ENCODE measurements at regions not wholly inside any gene's neighbourhood (a gene's known extent, or its start where the extent isn't known, plus 50 kb on each side); places are given as distances from the start of the nearest gene placed in this dataset.

DNA sequence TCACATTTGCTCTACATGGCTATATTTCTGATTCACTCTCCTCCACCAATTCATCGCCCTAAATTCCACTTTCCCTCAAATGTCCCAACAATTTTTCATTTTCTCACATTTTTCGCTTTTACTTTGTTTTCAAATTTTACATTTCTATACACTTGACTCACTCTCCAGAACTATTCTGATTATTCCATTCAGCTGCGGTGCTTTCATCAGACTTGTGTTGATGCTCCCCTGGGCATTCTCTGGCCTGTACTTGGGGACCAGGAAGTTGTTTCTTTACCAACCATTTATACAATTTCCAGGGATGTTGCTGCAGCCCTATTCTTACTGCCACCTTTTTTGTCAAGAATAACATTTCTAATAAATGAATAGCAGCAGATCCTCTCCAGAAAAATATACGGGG, 444.8 kb downstream of the MAFB start:
- no peaks in the 10 kb centered on the region for H3K9me3 Mint-ChIP-seq
- H3K4me1 Mint-ChIP-seq (ENCODE audit: low read depth) = no peaks in the 10 kb centered on the region
- no peak for ATAC-seq
- no peak overlapping the region for H3K4me3 Mint-ChIP-seq
- H3K27me3 Mint-ChIP-seq = peaks cover 4% of the 10 kb centered on the region
- intact Hi-C loops (cut with micrococcal nuclease) = no loop called here
- H3K36me3 Mint-ChIP-seq (ENCODE audit: low read depth) = no peaks in the 10 kb centered on the region
- DNase-seq = no peak
- CTCF ChIA-PET = no interaction called here
- TF ChIP-seq, protein P1, sequence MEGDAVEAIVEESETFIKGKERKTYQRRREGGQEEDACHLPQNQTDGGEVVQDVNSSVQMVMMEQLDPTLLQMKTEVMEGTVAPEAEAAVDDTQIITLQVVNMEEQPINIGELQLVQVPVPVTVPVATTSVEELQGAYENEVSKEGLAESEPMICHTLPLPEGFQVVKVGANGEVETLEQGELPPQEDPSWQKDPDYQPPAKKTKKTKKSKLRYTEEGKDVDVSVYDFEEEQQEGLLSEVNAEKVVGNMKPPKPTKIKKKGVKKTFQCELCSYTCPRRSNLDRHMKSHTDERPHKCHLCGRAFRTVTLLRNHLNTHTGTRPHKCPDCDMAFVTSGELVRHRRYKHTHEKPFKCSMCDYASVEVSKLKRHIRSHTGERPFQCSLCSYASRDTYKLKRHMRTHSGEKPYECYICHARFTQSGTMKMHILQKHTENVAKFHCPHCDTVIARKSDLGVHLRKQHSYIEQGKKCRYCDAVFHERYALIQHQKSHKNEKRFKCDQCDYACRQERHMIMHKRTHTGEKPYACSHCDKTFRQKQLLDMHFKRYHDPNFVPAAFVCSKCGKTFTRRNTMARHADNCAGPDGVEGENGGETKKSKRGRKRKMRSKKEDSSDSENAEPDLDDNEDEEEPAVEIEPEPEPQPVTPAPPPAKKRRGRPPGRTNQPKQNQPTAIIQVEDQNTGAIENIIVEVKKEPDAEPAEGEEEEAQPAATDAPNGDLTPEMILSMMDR (IDR thresholded peaks at IDR 0.05) = no peak
- no peak overlapping the region for H3K27ac Mint-ChIP-seq
- POLR2A ChIA-PET = no interaction called here

DNA sequence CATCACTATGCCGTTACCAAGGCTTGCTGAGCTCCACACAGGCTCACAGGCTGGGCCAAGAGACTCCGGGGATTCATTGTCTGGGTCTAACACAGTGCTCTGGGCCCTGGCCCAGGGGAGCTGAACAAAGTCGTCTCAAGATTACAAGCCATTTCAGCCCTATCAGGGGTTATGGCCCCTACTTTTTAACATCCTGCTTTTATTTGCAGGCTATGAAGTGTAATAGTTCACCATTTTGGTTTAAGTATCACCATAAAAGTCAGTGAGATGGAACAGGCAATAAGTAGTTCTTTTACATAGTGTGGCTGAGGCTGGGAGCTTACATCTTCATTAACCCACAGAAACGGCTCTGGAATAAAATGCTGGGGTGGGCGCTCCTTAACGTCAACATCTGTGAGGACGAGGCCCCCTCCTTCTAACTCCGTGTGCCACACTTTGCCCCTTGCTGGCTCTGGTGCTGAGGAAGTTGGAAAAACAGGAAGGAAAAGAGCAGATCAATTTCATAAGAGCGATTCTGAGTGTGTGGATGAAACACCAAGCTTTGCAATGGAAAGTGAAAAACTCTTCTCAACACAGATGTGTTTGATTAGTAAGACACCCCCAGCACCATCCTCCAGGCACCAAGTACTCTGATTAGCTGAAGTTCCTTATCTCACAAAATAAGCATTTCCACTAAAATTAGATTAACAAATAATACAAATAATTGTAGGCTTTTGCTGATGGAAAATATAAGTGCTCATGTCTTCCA, 447.3 kb downstream of the MAFB start:
- ATAC-seq = no peak
- Mint-ChIP-seq H3K4me1 (ENCODE audit: low read depth) (no peaks in the 10 kb centered on the region), H3K4me3 (no peak overlapping the region), H3K27me3 (peaks cover 4% of the 10 kb centered on the region), H3K9me3 (no peaks in the 10 kb centered on the region), H3K36me3 (ENCODE audit: low read depth) (no peaks in the 10 kb centered on the region), H3K27ac (no peak overlapping the region)
- ChIA-PET CTCF (no interaction called here), POLR2A (no interaction called here)
- intact Hi-C loops (cut with micrococcal nuclease) = no loop called here
- TF ChIP-seq, protein P1 (IDR thresholded peaks at IDR 0.05) = no peak
- no peak for DNase-seq

DNA sequence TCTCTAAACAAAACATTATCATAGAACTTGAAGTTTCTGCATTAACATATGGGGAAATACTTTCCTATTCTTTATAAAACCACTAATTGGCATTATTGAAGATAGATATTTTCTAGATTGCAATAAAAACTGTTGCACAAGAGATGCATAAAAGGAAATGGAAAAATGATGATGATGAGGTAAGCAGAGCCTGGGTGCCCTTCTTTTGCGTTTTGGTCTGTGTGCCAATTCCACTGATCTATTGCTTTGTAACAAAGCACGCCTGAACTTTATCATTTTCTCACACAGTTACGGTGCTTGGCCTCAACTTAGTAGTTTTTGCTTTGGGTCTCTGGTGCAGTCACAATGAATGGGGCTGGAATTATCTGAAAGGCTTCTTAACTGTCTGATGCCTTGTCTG, 450.5 kb downstream of the MAFB start:
- peaks cover 2% of the 10 kb centered on the region for H3K27me3 Mint-ChIP-seq
- no peak overlapping the region for H3K4me3 Mint-ChIP-seq
- no peaks in the 10 kb centered on the region for H3K36me3 Mint-ChIP-seq (ENCODE audit: low read depth)
- intact Hi-C loops (cut with micrococcal nuclease) = no loop called here
- H3K4me1 Mint-ChIP-seq (ENCODE audit: low read depth) = no peaks in the 10 kb centered on the region
- H3K27ac Mint-ChIP-seq = no peak overlapping the region
- DNase-seq (no peak), ATAC-seq (no peak)
- H3K9me3 Mint-ChIP-seq = no peaks in the 10 kb centered on the region
- ChIA-PET CTCF (no interaction called here), POLR2A (no interaction called here)
- TF ChIP-seq, protein P1 (IDR thresholded peaks at IDR 0.05) = no peak

DNA sequence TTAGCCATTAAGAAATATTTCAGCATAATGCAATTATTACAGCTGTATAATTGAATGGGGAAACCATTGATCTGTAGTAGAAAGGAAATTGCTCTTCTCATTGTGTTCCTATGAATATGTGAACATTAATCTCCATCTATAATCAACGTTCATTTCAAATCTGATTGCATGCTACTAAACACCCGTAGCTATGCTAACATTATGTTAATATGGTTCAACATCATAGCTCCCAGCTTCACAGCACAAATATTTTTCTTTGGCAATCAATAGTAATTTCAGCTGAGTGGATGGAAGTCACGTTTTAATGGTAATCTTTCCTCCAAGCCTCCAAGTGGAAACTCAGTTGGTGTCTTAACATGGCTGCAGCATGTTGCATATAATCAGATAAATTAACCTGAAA, 454.4 kb downstream of the MAFB start:
- Mint-ChIP-seq H3K36me3 (ENCODE audit: low read depth) (no peaks in the 10 kb centered on the region), H3K4me3 (no peak overlapping the region), H3K4me1 (ENCODE audit: low read depth) (no peaks in the 10 kb centered on the region), H3K27me3 (peaks cover under 1% of the 10 kb centered on the region), H3K27ac (no peak overlapping the region), H3K9me3 (no peaks in the 10 kb centered on the region)
- intact Hi-C loops (cut with micrococcal nuclease) = no loop called here
- ChIA-PET CTCF (no interaction called here), POLR2A (no interaction called here)
- no peak for ATAC-seq
- DNase-seq = no peak
- TF ChIP-seq, protein P1 (IDR thresholded peaks at IDR 0.05) = no peak

DNA sequence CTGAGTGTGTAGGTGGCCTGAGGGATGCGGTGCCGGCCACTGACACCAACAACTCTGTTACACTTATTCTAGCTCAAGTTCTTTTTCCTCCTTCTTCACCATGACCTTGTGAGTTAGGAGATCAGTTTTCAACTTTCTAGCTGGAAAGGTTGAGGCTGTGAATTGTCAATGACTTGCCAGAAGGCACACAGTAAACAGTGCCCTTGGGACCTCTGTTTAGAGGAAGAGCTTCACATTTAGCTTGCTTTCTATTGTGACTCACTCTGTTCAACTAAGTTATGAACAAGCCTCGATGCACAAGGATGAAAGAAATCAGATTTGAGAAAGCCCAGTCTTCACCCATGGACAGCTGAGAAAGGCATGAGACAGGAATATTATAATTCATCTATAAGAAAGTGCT, 455.6 kb downstream of the MAFB start:
- no peaks in the 10 kb centered on the region for H3K36me3 Mint-ChIP-seq (ENCODE audit: low read depth)
- POLR2A ChIA-PET = no interaction called here
- intact Hi-C loops (cut with micrococcal nuclease) = no loop called here

More for the DNA sequence above, 455.6 kb downstream of the MAFB start:
- DNase-seq (no peak), ATAC-seq (no peak)
- H3K9me3 Mint-ChIP-seq = no peaks in the 10 kb centered on the region
- TF ChIP-seq, protein P1 (IDR thresholded peaks at IDR 0.05) = no peak
- CTCF ChIA-PET = no interaction called here
- H3K27ac Mint-ChIP-seq = no peak overlapping the region
- no peak overlapping the region for H3K4me3 Mint-ChIP-seq
- peaks cover 4% of the 10 kb centered on the region for H3K27me3 Mint-ChIP-seq
- no peaks in the 10 kb centered on the region for H3K4me1 Mint-ChIP-seq (ENCODE audit: low read depth)

All from activated CD8-positive, alpha-beta T cell treated with anti-CD3 and anti-CD28 coated beads for 36 hours (primary cell).